GM19240 (cell line): ENCODE measurements at regions not wholly inside any gene's neighbourhood (a gene's known extent, or its start where the extent isn't known, plus 50 kb on each side); places are given as distances from the start of the nearest gene placed in this dataset.

Experiments
- DNase-seq: peaks from one replicate; pipeline ENCODE4 v3.0.0; 2011; ENCODE audit warnings: low spot score; ENCODE audit not compliant: insufficient read length

DNA sequence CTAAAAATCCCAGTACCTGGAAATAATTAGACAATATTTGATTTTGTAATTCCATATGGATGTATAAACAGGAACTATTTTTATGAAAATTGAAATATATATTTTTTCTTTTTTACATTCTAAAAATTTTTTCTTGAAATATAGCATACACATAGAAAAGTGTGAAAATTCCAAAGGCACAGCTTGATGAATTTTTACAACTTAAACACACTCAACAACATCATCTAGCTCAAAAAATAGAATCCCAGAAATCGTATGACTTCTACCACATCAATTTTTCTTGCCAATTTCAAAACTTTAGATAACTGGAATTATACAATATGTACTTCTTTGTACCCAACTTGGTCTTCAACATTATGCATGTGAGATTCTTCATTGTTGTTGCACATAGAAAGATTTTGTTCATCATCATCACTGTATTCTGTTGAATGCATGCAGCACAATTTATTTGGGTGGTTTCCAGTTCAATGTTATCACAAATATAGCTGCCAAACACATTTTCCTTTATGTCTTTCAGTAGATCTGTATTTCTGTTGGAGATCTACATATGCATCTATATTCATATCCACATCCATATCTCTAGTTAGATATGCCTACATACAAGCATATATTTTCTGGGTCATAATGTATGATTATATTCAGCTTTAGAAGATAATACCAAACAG lies 340.7 kb upstream of the SLIT2 start:
- no peak for DNase-seq

- DNase-seq: no peak
These were observed 346.7 kb upstream of the SLIT2 start for GRCh38 chr4:19905024-19905423.

- no peak for DNase-seq
These were observed 363.1 kb upstream of the SLIT2 start for GRCh38 chr4:19888587-19888986.

- no peak for DNase-seq
These were observed 367.9 kb upstream of the SLIT2 start for GRCh38 chr4:19883841-19884240.

DNA sequence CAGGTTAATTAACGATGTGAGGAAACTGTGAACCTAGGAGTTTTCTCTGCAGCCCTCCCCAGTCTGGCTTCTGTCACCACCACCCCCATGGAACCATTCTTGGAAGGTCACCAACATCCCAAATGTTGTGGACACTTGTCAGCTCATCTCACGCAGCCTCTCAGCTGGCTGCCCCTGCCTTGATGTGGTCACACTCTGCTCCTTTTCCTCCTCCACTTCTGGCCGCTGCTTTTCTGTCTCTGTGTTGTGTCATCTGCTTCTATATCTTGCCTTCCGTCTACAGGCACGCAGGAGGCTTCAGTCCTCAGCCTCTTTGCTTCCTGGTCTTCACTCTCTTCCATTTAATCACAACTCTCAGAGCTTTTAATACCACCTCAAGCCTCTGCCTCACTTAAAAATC lies 371.5 kb upstream of the SLIT2 start:
- DNase-seq: no peak

GRCh38 chr4:19879330-19879729 lies 372.4 kb upstream of the SLIT2 start:
- DNase-seq: no peak

DNA sequence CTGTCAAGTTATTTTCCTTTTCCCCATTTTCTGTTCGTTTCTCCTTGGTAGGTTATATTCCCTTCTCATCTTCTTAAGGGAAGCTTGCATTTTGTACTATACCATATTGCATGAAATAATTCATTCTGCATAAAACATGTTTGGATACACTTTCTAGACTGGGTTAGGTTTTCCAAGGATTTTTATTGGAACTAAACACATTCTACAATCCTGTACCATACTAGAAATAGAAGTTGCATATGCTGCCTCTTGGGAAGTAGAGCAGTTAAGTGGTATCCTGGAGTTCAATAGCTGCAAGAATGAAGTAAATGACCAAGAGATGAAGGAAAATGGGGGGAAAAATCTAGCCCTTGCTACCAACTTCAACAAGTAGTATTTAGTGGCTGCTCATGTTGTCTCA lies 393.7 kb upstream of the SLIT2 start:
- no peak for DNase-seq

GRCh38 chr4:19857380-19857779 lies 394.3 kb upstream of the SLIT2 start:
- DNase-seq: no peak

DNA sequence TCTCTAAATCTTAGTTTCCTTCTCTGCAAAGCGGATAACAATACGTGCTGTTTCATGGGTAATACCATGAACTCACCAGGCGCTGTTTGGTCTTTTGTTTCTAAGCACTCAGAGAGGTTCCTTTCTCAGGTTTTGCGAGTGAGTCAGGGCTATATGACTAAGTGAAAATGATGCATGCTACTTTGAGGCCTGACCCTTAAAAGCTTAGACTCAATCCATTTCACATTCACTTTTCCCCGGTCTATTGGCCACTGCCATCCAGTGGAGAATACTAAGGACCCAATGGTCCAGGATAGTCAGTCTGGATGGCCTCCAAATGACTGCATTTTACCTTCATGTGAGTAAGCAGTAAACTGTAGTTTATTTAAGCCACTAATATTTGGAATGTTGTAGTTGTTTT lies 400.8 kb upstream of the SLIT2 start:
- DNase-seq: no peak

- DNase-seq: no peak
These were observed 407.3 kb upstream of the SLIT2 start for GRCh38 chr4:19844446-19844845.

GRCh38 chr4:19842471-19842870 lies 409.2 kb upstream of the SLIT2 start:
- DNase-seq: no peak

GRCh38 chr4:19838858-19839257 lies 412.8 kb upstream of the SLIT2 start:
- DNase-seq: no peak

GRCh38 chr4:19835429-19835828 lies 416.3 kb upstream of the SLIT2 start:
- no peak for DNase-seq

DNA sequence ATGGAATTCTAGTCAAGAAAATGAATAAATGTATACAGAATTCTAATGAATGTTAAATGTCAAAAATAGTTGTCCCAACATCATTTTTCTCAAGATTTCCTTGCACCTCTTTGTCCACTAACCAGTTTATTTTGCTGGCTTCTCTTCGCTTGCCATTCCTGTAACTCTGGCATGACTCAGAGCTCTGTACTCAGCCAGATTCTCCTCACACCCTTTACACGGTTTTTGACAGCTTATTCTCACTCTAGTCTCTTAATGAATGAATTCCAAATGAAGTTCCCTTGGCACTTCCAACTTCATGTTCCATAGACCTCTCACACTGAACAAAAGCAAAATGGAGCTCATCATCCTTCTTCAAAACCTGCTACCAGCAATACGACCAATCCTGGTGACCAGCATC lies 419.3 kb upstream of the SLIT2 start:
- DNase-seq: no peak

DNA sequence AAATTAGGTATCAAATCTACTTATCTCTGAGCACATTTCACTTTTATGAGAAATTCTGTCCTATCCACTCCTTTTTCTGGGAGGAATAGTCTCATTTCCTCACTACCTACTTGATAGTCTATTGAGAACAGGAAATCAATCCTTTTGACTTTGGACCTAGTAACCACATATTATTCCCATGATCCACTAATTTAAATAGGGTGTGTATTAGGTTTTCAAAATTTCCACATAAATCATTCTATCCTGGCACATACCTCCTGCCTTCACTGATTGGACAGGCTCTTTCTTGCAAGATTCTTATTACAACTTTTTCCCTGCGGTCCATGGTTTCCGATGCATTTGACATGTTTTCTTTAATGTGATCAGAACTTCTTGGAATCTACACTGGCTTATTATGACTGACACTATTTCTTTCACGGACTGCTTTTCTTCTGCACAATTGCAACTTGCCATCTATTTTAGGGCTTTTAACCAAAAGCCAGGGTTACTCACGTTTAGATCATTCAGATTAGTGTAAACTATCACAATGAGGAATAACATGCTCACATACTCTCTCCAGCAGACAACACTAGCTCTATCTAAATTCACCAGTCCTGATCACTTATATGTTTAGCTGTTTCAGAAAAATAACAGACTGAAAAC lies 419.9 kb upstream of the SLIT2 start:
- no peak for DNase-seq

DNA sequence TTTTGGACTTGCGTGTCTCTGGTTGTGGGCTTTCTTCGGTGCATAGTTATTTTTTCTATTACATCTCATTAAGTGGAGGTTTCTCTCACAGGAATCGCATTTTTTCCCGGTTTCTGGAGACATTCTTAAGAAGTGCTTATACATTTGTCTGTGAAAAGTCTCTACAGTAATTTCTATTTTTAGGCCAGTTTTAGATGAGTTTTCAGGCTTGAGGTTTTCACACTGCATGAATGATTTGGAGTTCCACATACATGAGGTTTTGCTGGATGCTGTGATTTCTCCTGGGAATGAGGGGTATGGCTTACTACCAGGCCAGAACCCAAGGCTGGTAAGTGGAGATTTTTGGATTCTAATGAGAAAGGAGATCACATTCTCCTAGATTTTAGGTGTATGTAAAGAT lies 422.6 kb upstream of the SLIT2 start:
- no peak for DNase-seq

- DNase-seq: no peak
These were observed 427.9 kb upstream of the SLIT2 start for GRCh38 chr4:19823781-19824180.

- no peak for DNase-seq
These were observed 432.0 kb upstream of the SLIT2 start for GRCh38 chr4:19819737-19820136.

GRCh38 chr4:19809989-19810388 lies 441.7 kb upstream of the SLIT2 start:
- no peak for DNase-seq

DNA sequence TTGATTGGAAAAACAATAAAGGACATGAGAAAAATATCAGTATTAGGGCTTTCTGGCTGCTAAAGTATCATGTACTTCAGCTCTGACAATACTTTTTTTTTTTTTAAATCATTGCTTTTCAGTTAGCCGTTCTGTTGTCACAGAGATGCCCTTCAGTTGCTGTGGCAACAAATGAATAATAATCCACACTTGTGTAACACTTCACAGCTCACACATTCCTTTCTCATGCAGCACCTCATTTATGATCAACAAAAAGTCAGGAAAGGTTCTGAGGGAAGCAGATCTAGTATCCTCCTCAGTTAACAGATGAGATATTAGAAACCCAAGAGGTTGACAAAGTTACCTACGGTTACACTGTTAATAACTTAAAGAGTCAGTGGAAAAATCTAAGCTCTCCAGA lies 444.2 kb upstream of the SLIT2 start:
- no peak for DNase-seq

GRCh38 chr4:19806865-19807264 lies 444.8 kb upstream of the SLIT2 start:
- no peak for DNase-seq

DNA sequence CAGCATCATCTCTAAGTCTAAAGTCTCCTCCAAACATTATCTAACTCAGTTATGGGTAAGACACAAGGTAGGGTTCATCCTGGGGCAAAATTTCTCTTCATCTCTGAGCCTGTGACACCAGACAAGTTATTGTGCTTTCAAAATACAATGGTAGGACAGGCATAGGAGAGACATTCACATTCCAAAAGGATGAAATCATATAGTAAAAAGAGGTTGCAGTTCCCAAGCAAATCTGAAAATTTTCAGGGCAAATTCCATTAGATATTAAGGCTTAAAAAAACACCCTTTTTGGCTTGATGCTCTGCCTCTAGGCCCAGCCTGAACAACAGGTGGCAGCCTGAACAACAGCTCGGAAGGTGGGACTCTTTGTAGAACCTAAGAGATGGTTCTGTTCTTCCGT lies 448.3 kb upstream of the SLIT2 start:
- no peak for DNase-seq

DNA sequence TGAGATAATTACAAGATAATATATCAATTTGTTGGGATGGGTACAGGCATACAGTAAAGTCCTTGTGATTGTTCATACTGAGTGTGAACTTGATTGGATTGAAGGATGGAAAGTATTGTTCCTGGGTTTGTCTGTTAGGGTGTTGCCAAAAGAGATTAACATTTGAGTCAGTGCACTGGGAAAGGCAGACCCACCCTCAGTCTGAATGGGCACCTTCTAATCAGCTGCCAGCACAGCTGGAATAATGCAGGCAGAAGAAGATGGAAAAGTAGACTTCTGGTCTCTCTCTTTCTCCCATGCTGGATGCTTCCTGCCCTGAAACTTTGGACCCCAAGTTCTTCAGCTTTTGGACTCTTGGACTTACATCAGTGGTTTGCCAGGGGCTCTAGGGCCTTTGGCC lies 457.9 kb upstream of the SLIT2 start:
- DNase-seq: no peak
